WTC11 (cell line): ENCODE measurements at regions not wholly inside any gene's neighbourhood (a gene's known extent, or its start where the extent isn't known, plus 50 kb on each side); places are given as distances from the start of the nearest gene placed in this dataset.

Experiments
- ATF2 ChIP-seq: sonication (generic); formaldehyde crosslinking; IDR thresholded peaks from 2 replicates; pipeline ENCODE4 v1.8.1; 2022; ENCODE audit warnings: low read depth, missing genetic modification reagents, borderline replicate concordance
- CDX4 ChIP-seq: fragments of 250-450 bp; sonication (Bioruptor Pico); IDR thresholded peaks from 2 replicates; pipeline ENCODE4 v1.9.0; 2021; ENCODE audit warnings: moderate library complexity, mild to moderate bottlenecking, inconsistent platforms, borderline replicate concordance
- CTCF ChIP-seq: fragments of 200-600 bp; IDR thresholded peaks from 2 replicates; pipeline ENCODE4 v1.8.0; 2022; ENCODE audit warnings: antibody characterized with exemption
- ETV6 ChIP-seq: sonication (generic); formaldehyde crosslinking; IDR thresholded peaks from 2 replicates; pipeline ENCODE4 v1.8.1; 2022; ENCODE audit warnings: mild to moderate bottlenecking, missing genetic modification reagents
- FOXP4 ChIP-seq: sonication (generic); formaldehyde crosslinking; IDR thresholded peaks from 2 replicates; pipeline ENCODE4 v1.8.0; 2022; ENCODE audit warnings: mild to moderate bottlenecking, missing genetic modification reagents
- STAT6 ChIP-seq: sonication (generic); formaldehyde crosslinking; conservative IDR thresholded peaks from 2 replicates; pipeline ENCODE4 v1.8.1; 2023; ENCODE audit warnings: mild to moderate bottlenecking, low read depth, missing genetic modification reagents, moderate library complexity
- TCF7 ChIP-seq: sonication (generic); formaldehyde crosslinking; IDR thresholded peaks from 2 replicates; pipeline ENCODE4 v1.8.0; 2022; ENCODE audit warnings: mild to moderate bottlenecking, low read depth, missing genetic modification reagents, moderate library complexity

GRCh38 chr6:94350833-94351232 is 931.5 kb upstream of the EPHA7 start:
- TF ChIP-seq CTCF (no peak), TCF7 (CRISPR knock-in tag) (no peak), STAT6 (no peak), ETV6 (CRISPR knock-in tag) (no peak), CDX4 (CRISPR knock-in tag) (no peak), ATF2 (CRISPR knock-in tag) (no peak), FOXP4 (CRISPR knock-in tag) (no peak)
